DOHH2 (cell line): ENCODE measurements at regions not wholly inside any gene's neighbourhood (a gene's known extent, or its start where the extent isn't known, plus 50 kb on each side); places are given as distances from the start of the nearest gene placed in this dataset.
"Not testable (repeated sequence)": the region's sequence is repeated elsewhere in the genome, so short reads cannot be mapped to it uniquely, and the experiment has no call there.

Experiments
- H3F3A ChIP-seq: fragments of 200-600 bp; sonication (generic), shearing (Covaris generic); 2 replicates; pipeline ENCODE4 v1.6.0; 2016; ENCODE audit warnings: antibody characterized with exemption, mild to moderate bottlenecking; ENCODE audit not compliant: control insufficient read depth, insufficient read depth
- H3K27ac ChIP-seq: fragments of 200-600 bp; sonication (generic); 2 replicates; pipeline ENCODE4 v1.5.1; 2014; ENCODE audit warnings: low read depth, mild to moderate bottlenecking, low read length, moderate library complexity
- H3K27me3 ChIP-seq: fragments of 200-600 bp; sonication (generic); 2 replicates; pipeline ENCODE4 v1.6.1; 2014; ENCODE audit warnings: mild to moderate bottlenecking, low read length, mixed read lengths; ENCODE audit not compliant: control insufficient read depth
- H3K36me3 ChIP-seq: fragments of 200-600 bp; sonication (generic); 2 replicates; pipeline ENCODE4 v1.6.1; 2014; ENCODE audit warnings: mild to moderate bottlenecking, low read length, moderate library complexity, mixed read lengths; ENCODE audit not compliant: control insufficient read depth
- H3K4me1 ChIP-seq: fragments of 200-600 bp; sonication (generic); 2 replicates; pipeline ENCODE4 v1.6.1; 2014; ENCODE audit warnings: mild to moderate bottlenecking, low read length, mixed read lengths; ENCODE audit not compliant: control insufficient read depth
- H3K4me2 ChIP-seq: fragments of 200-600 bp; sonication (generic); 2 replicates; pipeline ENCODE4 v1.6.0; 2014; ENCODE audit warnings: mild to moderate bottlenecking, low read length, moderate library complexity
- H3K4me3 ChIP-seq: fragments of 200-600 bp; sonication (generic); 2 replicates; pipeline ENCODE4 v1.5.1; 2014; ENCODE audit warnings: mild to moderate bottlenecking, low read length, mixed read lengths
- H3K79me2 ChIP-seq: fragments of 200-600 bp; sonication (generic); 2 replicates; pipeline ENCODE4 v1.6.1; 2014; ENCODE audit warnings: mild to moderate bottlenecking, low read length, mixed read lengths; ENCODE audit not compliant: control insufficient read depth
- H3K9me2 ChIP-seq: fragments of 200-600 bp; sonication (generic); replicated peaks from 2 replicates; pipeline ENCODE4 v1.6.1; 2014; ENCODE audit warnings: mild to moderate bottlenecking, low read length, mixed read lengths; ENCODE audit not compliant: control insufficient read depth
- H3K9me3 ChIP-seq: fragments of 200-600 bp; sonication (generic); 2 replicates; pipeline ENCODE4 v1.6.1; 2014; ENCODE audit warnings: antibody characterized with exemption, low read length, mixed read lengths; ENCODE audit not compliant: control insufficient read depth, insufficient read depth
- H4K20me1 ChIP-seq: fragments of 200-600 bp; sonication (generic); 2 replicates; pipeline ENCODE4 v1.6.0; 2014; ENCODE audit warnings: low read depth, mild to moderate bottlenecking, antibody characterized with exemption, low read length, moderate library complexity; ENCODE audit not compliant: control insufficient read depth, insufficient read depth
- CTCF ChIP-seq: fragments of 200-600 bp; sonication (generic); IDR thresholded peaks from one replicate; pipeline ENCODE4 v1.5.1; 2014; ENCODE audit warnings: antibody characterized with exemption, mild to moderate bottlenecking, low read depth, low read length; ENCODE audit not compliant: poor library complexity, severe bottlenecking
- EZH2phosphoT487 ChIP-seq: fragments of 200-600 bp; sonication (generic); IDR thresholded peaks from 2 replicates; pipeline ENCODE4 v1.6.1; 2017; ENCODE audit warnings: borderline replicate concordance, mild to moderate bottlenecking, antibody characterized with exemption, low read length, moderate library complexity, mixed read lengths

- TF ChIP-seq EZH2phosphoT487 (no peak), CTCF (no peak)
- Histone ChIP-seq H3F3A (no peaks in the 10 kb centered on the region), H3K27ac (no peak overlapping the region), H3K79me2 (no peaks in the 10 kb centered on the region), H3K4me1 (no peaks in the 10 kb centered on the region), H3K4me3 (no peak overlapping the region), H4K20me1 (no peaks in the 10 kb centered on the region), H3K36me3 (no peaks in the 10 kb centered on the region), H3K27me3 (peaks cover 8% of the 10 kb centered on the region; the same call in 1 of the 2 replicates), H3K9me3 (no peaks in the 10 kb centered on the region), H3K9me2 (no peaks in the 10 kb centered on the region), H3K4me2 (no peak overlapping the region)
Measured at GRCh38 chr2:176935543-176936102, 277.0 kb upstream of the HNRNPA3 start.

GRCh38 chr2:176936410-176936809 is 276.2 kb upstream of the HNRNPA3 start:
- Histone ChIP-seq H3K4me2 (no peak overlapping the region), H3K27me3 (peaks cover 5% of the 10 kb centered on the region; the same call in 1 of the 2 replicates), H3K9me3 (no peaks in the 10 kb centered on the region), H3K36me3 (no peaks in the 10 kb centered on the region), H3K4me3 (no peak overlapping the region), H3K9me2 (no peaks in the 10 kb centered on the region), H3K4me1 (no peaks in the 10 kb centered on the region), H3K79me2 (no peaks in the 10 kb centered on the region), H4K20me1 (no peaks in the 10 kb centered on the region), H3K27ac (no peak overlapping the region), H3F3A (no peaks in the 10 kb centered on the region)
- no peak for TF ChIP-seq EZH2phosphoT487
- no peak for TF ChIP-seq CTCF

GRCh38 chr2:176944998-176945397 is 267.6 kb upstream of the HNRNPA3 start:
- Histone ChIP-seq H3K36me3 (no peaks in the 10 kb centered on the region), H3K27me3 (no peaks in the 10 kb centered on the region), H4K20me1 (no peaks in the 10 kb centered on the region), H3K27ac (no peak overlapping the region), H3K9me3 (no peaks in the 10 kb centered on the region), H3K4me1 (no peaks in the 10 kb centered on the region), H3K4me2 (no peak overlapping the region), H3K9me2 (no peaks in the 10 kb centered on the region), H3F3A (no peaks in the 10 kb centered on the region), H3K79me2 (no peaks in the 10 kb centered on the region), H3K4me3 (no peak overlapping the region)
- TF ChIP-seq EZH2phosphoT487 (no peak), CTCF (no peak)

GRCh38 chr2:176947754-176948153 is 264.8 kb upstream of the HNRNPA3 start:
- H3F3A ChIP-seq, result no peaks in the 10 kb centered on the region
- no peaks in the 10 kb centered on the region for H3K36me3 ChIP-seq
- TF ChIP-seq EZH2phosphoT487, result no peak
- no peak for TF ChIP-seq CTCF

GRCh38 chr2:176951218-176951617 is 261.4 kb upstream of the HNRNPA3 start:
- not testable (repeated sequence) for H3K79me2 ChIP-seq, H3K27me3 ChIP-seq, H3K4me3 ChIP-seq, H3K4me1 ChIP-seq, H4K20me1 ChIP-seq, H3K9me2 ChIP-seq, H3K27ac ChIP-seq, H3K4me2 ChIP-seq, H3K36me3 ChIP-seq, H3F3A ChIP-seq, H3K9me3 ChIP-seq

More at GRCh38 chr2:176947754-176948153, 264.8 kb upstream of the HNRNPA3 start:
- Histone ChIP-seq H4K20me1 (no peaks in the 10 kb centered on the region), H3K79me2 (no peaks in the 10 kb centered on the region), H3K4me1 (no peaks in the 10 kb centered on the region), H3K27me3 (no peaks in the 10 kb centered on the region), H3K4me3 (no peak overlapping the region), H3K27ac (no peak overlapping the region), H3K9me2 (no peaks in the 10 kb centered on the region), H3K9me3 (no peaks in the 10 kb centered on the region), H3K4me2 (no peak overlapping the region)
